ENCODE measurements at regions not wholly inside any gene's neighbourhood (a gene's known extent, or its start where the extent isn't known, plus 50 kb on each side); places are given as distances from the start of the nearest gene placed in this dataset.

GRCh38 chr2:150409196-150409595 lies 78.3 kb downstream of the RND3 start:
- no peak for DNase-seq (ENCODE audit: low spot score, unreplicated experiment)
- TF ChIP-seq CTCF (IDR thresholded peaks at IDR 0.05; ENCODE audit: unreplicated experiment): no peak
- Mint-ChIP-seq H3K9me3 (ENCODE audit: low read depth) (peaks cover 8% of the 10 kb centered on the region), H3K36me3 (ENCODE audit: insufficient read depth) (no peaks in the 10 kb centered on the region), H3K27ac (peak overlapping the region; percentile 70), H3K27me3 (no peaks in the 10 kb centered on the region), H3K4me3 (ENCODE audit: low read depth) (peak overlapping the region; percentile 29), H3K4me1 (ENCODE audit: low read depth) (peaks cover 56% of the 10 kb centered on the region)

GRCh38 chr2:150404147-150404546 lies 83.3 kb downstream of the RND3 start:
- Mint-ChIP-seq H3K36me3 (ENCODE audit: insufficient read depth) (no peaks in the 10 kb centered on the region), H3K27ac (no peak overlapping the region), H3K9me3 (ENCODE audit: low read depth) (peaks cover 5% of the 10 kb centered on the region), H3K4me3 (ENCODE audit: low read depth) (no peak overlapping the region), H3K27me3 (no peaks in the 10 kb centered on the region), H3K4me1 (ENCODE audit: low read depth) (peaks cover 34% of the 10 kb centered on the region)
- DNase-seq (ENCODE audit: low spot score, unreplicated experiment): no peak
- no peak for TF ChIP-seq CTCF (IDR thresholded peaks at IDR 0.05; ENCODE audit: unreplicated experiment)

- no peak overlapping the region for H3K27ac Mint-ChIP-seq
- no peaks in the 10 kb centered on the region for H3K36me3 Mint-ChIP-seq (ENCODE audit: insufficient read depth)
- H3K27me3 Mint-ChIP-seq: no peaks in the 10 kb centered on the region
- H3K4me1 Mint-ChIP-seq (ENCODE audit: low read depth): peaks cover 27% of the 10 kb centered on the region
- H3K4me3 Mint-ChIP-seq (ENCODE audit: low read depth): no peak overlapping the region
- peaks cover 8% of the 10 kb centered on the region for H3K9me3 Mint-ChIP-seq (ENCODE audit: low read depth)
- no peak for DNase-seq (ENCODE audit: low spot score, unreplicated experiment)
- no peak for TF ChIP-seq CTCF (IDR thresholded peaks at IDR 0.05; ENCODE audit: unreplicated experiment)
Observed at GRCh38 chr2:150403457-150403856, 84.0 kb downstream of the RND3 start.

GRCh38 chr2:150402953-150403352 lies 84.5 kb downstream of the RND3 start:
- no peak for DNase-seq (ENCODE audit: low spot score, unreplicated experiment)
- TF ChIP-seq CTCF (IDR thresholded peaks at IDR 0.05; ENCODE audit: unreplicated experiment): no peak
- no peak overlapping the region for H3K27ac Mint-ChIP-seq
- no peak overlapping the region for H3K4me3 Mint-ChIP-seq (ENCODE audit: low read depth)
- peaks cover 10% of the 10 kb centered on the region for H3K9me3 Mint-ChIP-seq (ENCODE audit: low read depth)
- H3K4me1 Mint-ChIP-seq (ENCODE audit: low read depth): peaks cover 27% of the 10 kb centered on the region
- H3K27me3 Mint-ChIP-seq: no peaks in the 10 kb centered on the region
- no peaks in the 10 kb centered on the region for H3K36me3 Mint-ChIP-seq (ENCODE audit: insufficient read depth)

- Mint-ChIP-seq H3K4me3 (ENCODE audit: low read depth) (no peak overlapping the region), H3K36me3 (ENCODE audit: insufficient read depth) (no peaks in the 10 kb centered on the region), H3K9me3 (ENCODE audit: low read depth) (peaks cover 10% of the 10 kb centered on the region), H3K27me3 (no peaks in the 10 kb centered on the region), H3K4me1 (ENCODE audit: low read depth) (peaks cover 17% of the 10 kb centered on the region), H3K27ac (no peak overlapping the region)
- no peak for DNase-seq (ENCODE audit: low spot score, unreplicated experiment)
- TF ChIP-seq CTCF (IDR thresholded peaks at IDR 0.05; ENCODE audit: unreplicated experiment): no peak
Observed at GRCh38 chr2:150400849-150401248, 86.6 kb downstream of the RND3 start.
